ENCODE measurements at regions not wholly inside any gene's neighbourhood (a gene's known extent, or its start where the extent isn't known, plus 50 kb on each side); places are given as distances from the start of the nearest gene placed in this dataset.

DNA sequence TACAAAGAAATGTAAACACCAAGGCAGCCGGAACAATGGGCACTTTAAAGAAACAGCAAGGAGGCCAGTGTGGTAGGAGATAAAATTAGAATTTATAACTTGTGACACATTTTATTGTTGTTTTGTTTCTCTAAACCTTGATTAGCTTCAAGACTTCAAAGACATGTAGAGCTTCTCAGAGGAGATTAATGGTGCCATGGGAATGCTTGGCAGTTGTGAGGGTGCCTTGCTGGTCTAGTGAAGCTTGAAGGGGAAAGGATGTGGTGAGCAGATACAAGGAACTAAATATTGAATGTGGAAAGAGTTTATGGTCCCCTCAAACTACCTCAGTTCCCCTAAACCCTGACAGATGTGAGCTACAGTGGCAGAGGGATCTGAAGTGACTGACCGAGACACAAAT, 322.4 kb upstream of the ADAMTS16 start:
- Mint-ChIP-seq H3K4me1 (ENCODE audit: low read depth) (no peaks in the 10 kb centered on the region), H3K27me3 (no peaks in the 10 kb centered on the region), H3K4me3 (no peak overlapping the region), H3K27ac (no peak overlapping the region), H3K36me3 (ENCODE audit: low read depth) (no peaks in the 10 kb centered on the region), H3K9me3 (peaks cover 14% of the 10 kb centered on the region)
- intact Hi-C loops (cut with micrococcal nuclease) = no loop called here

DNA sequence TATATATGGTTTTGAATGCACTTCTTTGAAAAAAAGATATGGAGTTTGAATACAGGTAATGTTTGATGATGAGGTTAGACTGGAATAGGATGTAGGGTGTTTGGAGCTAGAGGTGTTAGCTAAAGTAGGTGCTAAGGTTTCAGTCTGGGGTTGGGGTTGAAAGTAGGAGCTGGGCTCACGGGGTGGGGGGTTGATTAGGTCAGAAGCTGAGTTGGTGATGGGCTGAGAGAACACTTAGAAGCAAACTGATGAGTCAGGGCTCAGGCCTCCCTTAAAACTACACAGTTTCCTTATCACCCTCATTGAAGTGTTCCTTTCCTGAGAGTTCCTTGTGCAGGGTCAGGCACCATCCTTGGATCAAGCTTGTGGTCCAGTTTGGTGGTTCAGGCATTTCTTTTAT, 308.8 kb upstream of the ADAMTS16 start:
- H3K36me3 Mint-ChIP-seq (ENCODE audit: low read depth) = no peaks in the 10 kb centered on the region
- H3K27me3 Mint-ChIP-seq = no peaks in the 10 kb centered on the region
- H3K9me3 Mint-ChIP-seq = no peaks in the 10 kb centered on the region
- H3K27ac Mint-ChIP-seq = no peak overlapping the region
- intact Hi-C loops (cut with micrococcal nuclease) = no loop called here
- H3K4me3 Mint-ChIP-seq = no peak overlapping the region
- no peaks in the 10 kb centered on the region for H3K4me1 Mint-ChIP-seq (ENCODE audit: low read depth)

DNA sequence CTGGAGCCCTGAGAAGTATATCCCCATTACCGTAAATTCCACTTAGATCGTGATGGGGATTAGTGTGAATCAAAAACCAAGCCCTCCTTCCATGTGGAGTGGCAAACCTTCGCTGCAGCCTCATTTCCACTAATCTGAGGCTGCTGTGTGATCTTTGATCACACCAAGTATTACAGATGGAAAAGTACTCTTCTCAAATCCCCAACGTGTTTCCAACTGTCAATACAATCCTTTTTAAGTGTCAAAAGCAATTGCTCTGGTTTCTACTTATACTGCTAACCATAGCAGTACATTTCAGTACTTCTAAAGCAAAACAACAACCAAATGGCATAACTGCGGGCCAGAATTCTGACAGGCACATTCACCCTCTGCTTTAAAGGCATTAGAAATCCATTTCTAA, 307.7 kb upstream of the ADAMTS16 start:
- no peaks in the 10 kb centered on the region for H3K36me3 Mint-ChIP-seq (ENCODE audit: low read depth)
- no peaks in the 10 kb centered on the region for H3K4me1 Mint-ChIP-seq (ENCODE audit: low read depth)
- intact Hi-C loops (cut with micrococcal nuclease) = no loop called here
- H3K27me3 Mint-ChIP-seq = no peaks in the 10 kb centered on the region
- H3K9me3 Mint-ChIP-seq = no peaks in the 10 kb centered on the region
- H3K4me3 Mint-ChIP-seq = no peak overlapping the region
- no peak overlapping the region for H3K27ac Mint-ChIP-seq

DNA sequence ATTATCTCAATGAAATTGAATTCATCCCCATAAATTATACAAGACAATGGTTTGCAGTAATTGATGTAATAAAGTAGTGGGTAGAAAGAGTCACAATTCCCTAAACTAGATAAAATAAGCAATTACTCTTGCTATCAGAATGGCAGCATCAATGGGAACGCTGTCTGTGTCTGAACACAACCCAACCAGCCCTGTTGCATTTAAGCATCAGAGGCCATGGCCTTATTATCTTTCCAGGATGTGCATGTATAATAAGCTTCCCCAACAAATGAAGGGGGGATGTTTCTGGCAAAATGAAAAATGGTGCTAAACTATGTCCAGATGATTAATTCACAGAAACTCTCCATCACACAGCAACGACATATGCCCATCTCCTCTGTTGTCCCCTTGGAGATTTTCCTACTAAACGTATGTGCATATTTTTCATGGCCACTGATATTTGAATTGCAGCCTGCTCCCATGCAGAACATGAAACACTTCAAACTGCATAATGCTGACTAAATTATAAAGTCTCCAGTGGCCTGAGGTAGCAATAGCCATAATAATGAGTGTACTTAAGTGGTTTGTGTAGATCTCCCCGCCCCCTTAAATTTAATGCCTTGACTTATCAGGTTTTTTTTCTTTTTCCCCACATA, 306.9 kb upstream of the ADAMTS16 start:
- no peaks in the 10 kb centered on the region for H3K36me3 Mint-ChIP-seq (ENCODE audit: low read depth)
- intact Hi-C loops (cut with micrococcal nuclease) = no loop called here
- H3K4me3 Mint-ChIP-seq = no peak overlapping the region
- H3K27me3 Mint-ChIP-seq = no peaks in the 10 kb centered on the region
- H3K9me3 Mint-ChIP-seq = no peaks in the 10 kb centered on the region
- H3K27ac Mint-ChIP-seq = no peak overlapping the region
- H3K4me1 Mint-ChIP-seq (ENCODE audit: low read depth) = no peaks in the 10 kb centered on the region

DNA sequence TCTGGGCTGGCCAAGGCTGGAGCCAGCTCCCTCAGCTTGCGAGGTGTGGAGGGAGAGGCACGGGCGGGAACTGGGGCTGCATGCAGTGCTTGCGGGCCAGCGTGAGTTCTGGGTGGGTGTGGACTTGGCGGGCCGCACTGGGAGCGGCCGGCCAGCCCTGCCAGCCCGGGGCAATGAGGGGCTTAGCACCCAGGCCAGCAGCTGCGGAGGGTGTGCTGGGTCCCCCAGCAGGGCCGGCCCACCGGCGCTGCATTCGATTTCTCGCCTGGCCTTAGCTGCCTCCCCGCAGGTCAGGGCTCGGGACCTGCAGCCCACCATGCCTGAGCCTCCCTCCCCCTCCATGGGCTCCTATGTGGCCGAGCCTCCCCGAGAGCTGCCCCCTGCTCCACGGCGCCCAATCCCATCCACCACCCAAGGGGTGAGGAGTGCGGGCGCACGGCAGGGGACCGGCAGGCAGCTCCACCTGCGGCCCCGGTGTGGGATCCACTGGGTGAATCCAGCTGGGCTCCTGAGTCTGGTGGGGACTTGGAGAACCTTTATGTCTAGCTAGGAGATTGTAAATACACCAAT, 302.6 kb upstream of the ADAMTS16 start:
- intact Hi-C loops (cut with micrococcal nuclease) = no loop called here

DNA sequence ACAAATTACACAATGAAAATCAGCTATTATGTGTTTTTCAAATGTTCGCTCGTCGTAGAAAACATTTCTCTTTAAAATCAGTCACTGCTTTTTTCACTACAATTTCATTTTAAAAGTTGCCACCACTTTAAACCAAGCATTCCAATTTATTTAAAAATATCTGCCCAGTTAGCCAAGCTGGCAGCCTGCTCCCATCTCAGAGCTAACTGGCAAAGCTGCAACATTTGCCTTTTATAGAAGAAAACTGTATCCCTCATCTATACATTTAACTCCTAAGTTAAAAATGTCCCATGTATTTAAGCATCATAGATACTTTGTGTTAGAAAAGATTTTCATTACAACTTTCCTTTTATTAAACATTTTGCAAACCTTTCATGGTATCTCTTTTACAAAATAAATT, 294.9 kb upstream of the ADAMTS16 start:
- H3K4me1 Mint-ChIP-seq (ENCODE audit: low read depth) = no peaks in the 10 kb centered on the region
- H3K27me3 Mint-ChIP-seq = no peaks in the 10 kb centered on the region
- intact Hi-C loops (cut with micrococcal nuclease) = no loop called here
- H3K27ac Mint-ChIP-seq = no peak overlapping the region
- H3K4me3 Mint-ChIP-seq = no peak overlapping the region
- no peaks in the 10 kb centered on the region for H3K36me3 Mint-ChIP-seq (ENCODE audit: low read depth)
- peaks cover 11% of the 10 kb centered on the region for H3K9me3 Mint-ChIP-seq

More for the DNA sequence above, 302.6 kb upstream of the ADAMTS16 start:
- Mint-ChIP-seq H3K36me3 (ENCODE audit: low read depth) (no peaks in the 10 kb centered on the region), H3K4me3 (no peak overlapping the region), H3K9me3 (peaks cover 2% of the 10 kb centered on the region), H3K27ac (no peak overlapping the region), H3K4me1 (ENCODE audit: low read depth) (no peaks in the 10 kb centered on the region), H3K27me3 (no peaks in the 10 kb centered on the region)

DNA sequence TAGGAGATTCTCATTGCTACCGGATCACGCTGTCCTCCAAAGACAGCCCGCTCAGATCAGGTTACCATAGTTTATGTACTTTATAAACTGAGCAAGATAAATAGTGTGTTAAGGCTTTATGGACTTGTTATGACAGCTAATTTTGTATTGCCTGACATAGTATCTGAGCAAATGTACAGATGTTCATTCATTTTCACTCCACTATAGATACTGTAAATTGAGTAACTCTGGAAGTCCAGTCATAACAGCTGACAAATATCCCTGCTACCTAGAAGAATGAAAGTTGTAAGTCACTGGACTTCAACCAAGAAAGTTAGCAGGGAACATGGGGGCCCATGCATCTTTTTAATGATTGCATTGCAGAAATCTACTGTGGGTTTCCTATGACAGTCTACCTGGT, 292.4 kb upstream of the ADAMTS16 start:
- no peaks in the 10 kb centered on the region for H3K4me1 Mint-ChIP-seq (ENCODE audit: low read depth)
- H3K4me3 Mint-ChIP-seq = no peak overlapping the region
- H3K36me3 Mint-ChIP-seq (ENCODE audit: low read depth) = no peaks in the 10 kb centered on the region
- H3K27ac Mint-ChIP-seq = no peak overlapping the region
- intact Hi-C loops (cut with micrococcal nuclease) = no loop called here
- peaks cover 8% of the 10 kb centered on the region for H3K9me3 Mint-ChIP-seq
- H3K27me3 Mint-ChIP-seq = no peaks in the 10 kb centered on the region

DNA sequence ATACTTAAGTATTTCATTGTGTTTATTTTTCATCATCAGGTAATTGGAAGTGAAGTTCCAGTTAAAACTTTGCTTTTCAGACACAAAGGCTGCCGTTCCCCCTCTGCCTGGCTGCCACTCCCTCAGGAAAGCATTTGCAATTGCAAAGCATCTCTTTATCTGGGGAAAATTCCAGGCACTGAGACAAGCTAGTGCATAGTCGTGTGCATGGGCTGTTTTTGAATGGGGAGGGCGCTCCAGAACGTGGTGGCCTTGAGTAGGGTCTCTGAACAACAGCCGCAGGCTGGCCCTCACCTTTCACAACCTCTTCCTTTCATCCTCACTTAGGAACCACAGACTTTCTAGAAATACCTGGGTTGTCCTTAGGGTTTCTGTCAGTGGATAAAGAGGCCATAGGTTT, 285.1 kb upstream of the ADAMTS16 start:
- H3K36me3 Mint-ChIP-seq (ENCODE audit: low read depth) = no peaks in the 10 kb centered on the region
- intact Hi-C loops (cut with micrococcal nuclease) = no loop called here
- H3K4me1 Mint-ChIP-seq (ENCODE audit: low read depth) = no peaks in the 10 kb centered on the region
- no peaks in the 10 kb centered on the region for H3K27me3 Mint-ChIP-seq
- no peak overlapping the region for H3K27ac Mint-ChIP-seq
- no peak overlapping the region for H3K4me3 Mint-ChIP-seq
- H3K9me3 Mint-ChIP-seq = no peaks in the 10 kb centered on the region

DNA sequence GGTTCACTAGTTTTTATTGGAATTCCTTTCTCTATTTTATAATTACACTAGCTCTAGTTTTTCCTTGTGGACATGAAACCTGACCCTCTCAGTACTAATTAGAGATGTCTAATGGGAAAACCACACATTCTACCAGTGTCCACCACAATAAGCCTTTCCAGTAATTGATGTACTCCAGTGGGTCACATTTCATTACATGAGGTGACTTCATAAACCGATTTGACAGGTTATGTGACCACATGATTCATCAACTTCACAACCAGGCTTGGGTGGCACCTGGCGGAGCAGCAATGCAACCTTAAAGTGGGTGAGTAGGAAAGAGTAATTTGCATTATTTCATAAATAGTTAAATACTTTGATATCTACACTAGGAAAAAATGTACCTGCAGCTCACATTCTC, 284.2 kb upstream of the ADAMTS16 start:
- Mint-ChIP-seq H3K27ac (no peak overlapping the region), H3K4me3 (no peak overlapping the region), H3K27me3 (no peaks in the 10 kb centered on the region), H3K4me1 (ENCODE audit: low read depth) (no peaks in the 10 kb centered on the region), H3K36me3 (ENCODE audit: low read depth) (no peaks in the 10 kb centered on the region), H3K9me3 (no peaks in the 10 kb centered on the region)
- intact Hi-C loops (cut with micrococcal nuclease) = no loop called here

DNA sequence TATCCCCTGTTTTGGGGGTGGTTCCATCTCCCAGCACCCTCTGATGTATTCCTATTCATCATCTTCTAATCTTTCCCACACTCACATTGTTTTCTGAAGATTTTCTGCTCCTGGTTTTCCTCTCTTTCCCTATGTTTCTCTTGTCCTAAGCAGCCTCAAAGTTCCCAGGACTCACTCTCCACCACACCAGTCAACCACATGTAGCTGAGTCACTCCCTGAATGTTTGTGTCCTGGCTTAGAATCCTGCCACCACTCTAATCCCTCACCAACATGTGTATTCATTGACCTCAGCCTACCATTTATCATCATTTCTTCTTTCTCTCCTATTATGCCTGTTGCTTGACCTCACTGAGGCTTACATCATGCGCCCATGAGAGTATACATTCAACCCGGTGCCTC, 282.4 kb upstream of the ADAMTS16 start:
- Mint-ChIP-seq H3K27ac (no peak overlapping the region), H3K4me1 (ENCODE audit: low read depth) (no peaks in the 10 kb centered on the region), H3K36me3 (ENCODE audit: low read depth) (no peaks in the 10 kb centered on the region), H3K4me3 (no peak overlapping the region), H3K9me3 (no peaks in the 10 kb centered on the region), H3K27me3 (no peaks in the 10 kb centered on the region)
- intact Hi-C loops (cut with micrococcal nuclease) = no loop called here

DNA sequence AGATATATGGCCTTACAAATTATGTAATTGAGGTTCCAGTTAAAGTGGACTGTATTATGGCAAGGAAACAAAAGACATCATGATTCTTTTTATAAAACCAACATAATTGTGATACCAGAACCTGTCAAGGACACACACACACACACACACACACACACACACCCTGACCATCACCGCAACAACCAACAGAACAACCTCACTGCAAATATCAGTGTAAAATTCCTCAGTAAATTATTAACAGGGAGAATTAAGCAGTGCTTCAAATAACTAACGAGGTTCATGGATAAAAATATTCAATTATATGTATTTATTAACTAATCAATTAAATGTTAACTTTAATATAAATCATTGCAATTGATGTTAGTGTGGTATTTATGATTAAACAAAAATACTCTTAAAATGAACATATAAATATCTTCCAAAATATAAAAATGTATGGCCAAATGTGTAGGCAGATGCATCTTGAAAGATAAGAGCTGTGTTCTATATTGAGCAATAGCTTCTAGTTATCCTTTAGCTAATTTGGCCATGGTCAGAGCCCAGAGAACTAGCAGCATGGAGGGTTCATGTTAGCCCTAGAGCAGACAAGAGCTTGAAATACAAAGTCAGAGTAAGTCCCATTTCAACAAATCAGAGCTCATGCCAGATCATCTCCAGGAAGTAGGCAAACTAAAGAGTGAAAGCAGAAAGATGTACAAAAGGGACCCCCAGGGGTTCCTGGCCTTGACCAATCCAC, 280.5 kb upstream of the ADAMTS16 start:
- Mint-ChIP-seq H3K9me3 (no peaks in the 10 kb centered on the region), H3K36me3 (ENCODE audit: low read depth) (no peaks in the 10 kb centered on the region), H3K4me1 (ENCODE audit: low read depth) (no peaks in the 10 kb centered on the region), H3K27me3 (no peaks in the 10 kb centered on the region), H3K27ac (no peak overlapping the region), H3K4me3 (no peak overlapping the region)
- intact Hi-C loops (cut with micrococcal nuclease) = loop anchor here (10.0 kb wide), 1 partner anchor 555 kb away; no protein-coding TSS in a partner anchor

DNA sequence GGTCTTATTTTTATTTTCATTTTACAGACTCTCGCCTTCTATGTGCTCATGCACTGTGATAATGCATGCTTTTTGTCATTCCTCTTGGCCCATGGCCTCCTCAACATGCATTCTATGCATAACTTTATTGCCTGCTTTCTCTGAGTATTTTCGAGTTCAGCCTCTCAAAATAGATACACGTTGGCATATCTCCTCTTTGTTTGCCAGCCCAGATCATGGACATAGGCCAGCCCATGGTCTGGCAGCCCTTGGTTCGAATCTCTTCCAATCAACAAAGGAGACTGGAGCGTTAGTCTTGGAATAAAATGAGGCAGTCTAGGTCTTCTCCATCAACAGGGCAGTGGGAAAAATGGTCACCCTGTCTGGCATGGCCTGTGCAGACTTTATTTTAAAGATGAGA, 279.5 kb upstream of the ADAMTS16 start:
- no peak overlapping the region for H3K27ac Mint-ChIP-seq
- H3K27me3 Mint-ChIP-seq = no peaks in the 10 kb centered on the region
- H3K4me3 Mint-ChIP-seq = no peak overlapping the region
- intact Hi-C loops (cut with micrococcal nuclease) = loop anchor here (10.0 kb wide), 1 partner anchor 554 kb away; no protein-coding TSS in a partner anchor
- H3K9me3 Mint-ChIP-seq = no peaks in the 10 kb centered on the region
- H3K4me1 Mint-ChIP-seq (ENCODE audit: low read depth) = no peaks in the 10 kb centered on the region
- H3K36me3 Mint-ChIP-seq (ENCODE audit: low read depth) = no peaks in the 10 kb centered on the region

DNA sequence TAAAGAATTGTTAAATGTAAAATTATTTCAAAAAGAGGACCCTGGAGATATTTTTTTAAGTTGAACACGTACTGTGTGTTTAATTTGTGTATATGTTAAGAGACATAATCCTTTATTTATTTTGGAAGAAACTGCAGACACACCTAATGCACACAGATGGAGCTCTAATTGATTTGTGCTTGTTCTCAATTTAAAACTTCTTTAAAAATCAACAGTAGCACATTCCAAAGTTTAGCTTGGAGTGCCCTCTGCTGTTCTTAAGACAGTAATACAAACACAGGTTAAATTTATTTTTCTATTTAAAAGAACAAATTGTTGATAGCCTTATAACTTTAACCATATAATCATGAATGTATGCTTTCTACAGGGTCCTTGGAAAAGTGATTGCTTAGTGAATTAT, 277.6 kb upstream of the ADAMTS16 start:
- intact Hi-C loops (cut with micrococcal nuclease) = loop anchor here (10.0 kb wide), 1 partner anchor 552 kb away; no protein-coding TSS in a partner anchor
- H3K27me3 Mint-ChIP-seq = no peaks in the 10 kb centered on the region
- no peaks in the 10 kb centered on the region for H3K36me3 Mint-ChIP-seq (ENCODE audit: low read depth)
- no peak overlapping the region for H3K4me3 Mint-ChIP-seq
- H3K9me3 Mint-ChIP-seq = peaks cover 10% of the 10 kb centered on the region
- H3K4me1 Mint-ChIP-seq (ENCODE audit: low read depth) = no peaks in the 10 kb centered on the region
- no peak overlapping the region for H3K27ac Mint-ChIP-seq

DNA sequence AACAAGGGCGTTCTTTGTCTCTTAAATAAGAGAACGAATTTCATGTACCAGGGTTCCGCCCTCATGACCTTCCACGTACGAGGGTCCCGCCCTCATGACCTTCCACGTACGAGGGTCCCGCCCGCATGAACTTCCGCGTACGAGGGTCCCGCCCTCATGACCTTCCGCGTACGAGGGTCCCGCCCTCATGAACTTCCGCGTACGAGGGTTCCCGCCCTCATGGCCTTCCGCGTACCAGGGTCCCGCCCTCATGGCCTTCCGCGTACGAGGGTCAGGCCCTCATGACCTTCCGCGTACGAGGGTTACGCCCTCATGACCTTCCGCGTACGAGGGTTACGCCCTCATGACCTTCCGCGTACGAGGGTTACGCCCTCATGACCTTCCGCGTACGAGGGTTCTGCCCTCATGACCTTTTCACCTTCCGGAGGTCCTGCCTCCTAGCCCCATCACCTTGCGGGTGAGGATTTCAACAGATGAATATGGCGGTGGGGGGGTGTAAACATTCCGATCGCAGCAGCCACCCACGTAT, 273.9 kb upstream of the ADAMTS16 start:
- H3K27me3 Mint-ChIP-seq = no peaks in the 10 kb centered on the region
- no peaks in the 10 kb centered on the region for H3K36me3 Mint-ChIP-seq (ENCODE audit: low read depth)
- H3K27ac Mint-ChIP-seq = no peak overlapping the region
- intact Hi-C loops (cut with micrococcal nuclease) = loop anchor here (10.0 kb wide), 1 partner anchor 549 kb away; no protein-coding TSS in a partner anchor
- no peaks in the 10 kb centered on the region for H3K4me1 Mint-ChIP-seq (ENCODE audit: low read depth)
- H3K9me3 Mint-ChIP-seq = peaks cover 10% of the 10 kb centered on the region
- H3K4me3 Mint-ChIP-seq = no peak overlapping the region
